GM23338 (cell line): ENCODE measurements at regions not wholly inside any gene's neighbourhood (a gene's known extent, or its start where the extent isn't known, plus 50 kb on each side); places are given as distances from the start of the nearest gene placed in this dataset.

ENCODE experiments used
- ATAC-seq: fragments of 200-7000 bp; cut with Tn5 transposase; 3 replicates; pipeline ENCODE4 v1.9.1; 2020
- DNase-seq: peaks from one replicate; pipeline ENCODE4 v3.0.0-alpha.2; 2015; ENCODE audit warnings: low spot score
- H2AFZ ChIP-seq: fragments of 200-600 bp; sonication (generic); 2 replicates; pipeline ENCODE4 v1.8.0; 2016; ENCODE audit warnings: antibody characterized with exemption, mild to moderate bottlenecking, moderate library complexity
- H3F3A ChIP-seq: fragments of 200-600 bp; sonication (generic); replicated peaks from 2 replicates; pipeline ENCODE4 v1.8.0; 2017; ENCODE audit warnings: antibody characterized with exemption, mixed run types, low read depth
- H3K27ac ChIP-seq: fragments of 200-600 bp; sonication (generic); 2 replicates; pipeline ENCODE4 v1.6.1; 2016; ENCODE audit warnings: low read depth
- H3K27me3 ChIP-seq: fragments of 200-600 bp; sonication (generic); 2 replicates; pipeline ENCODE4 v1.8.0; 2016; ENCODE audit warnings: mild to moderate bottlenecking, mixed run types, moderate library complexity; ENCODE audit not compliant: insufficient read depth
- H3K36me3 ChIP-seq: fragments of 200-600 bp; sonication (generic); 2 replicates; pipeline ENCODE4 v1.8.0; 2016; ENCODE audit warnings: mild to moderate bottlenecking; ENCODE audit not compliant: insufficient read depth
- H3K4me1 ChIP-seq: fragments of 200-600 bp; sonication (generic); 2 replicates; pipeline ENCODE4 v1.8.0; 2016; ENCODE audit warnings: mild to moderate bottlenecking, moderate library complexity; ENCODE audit not compliant: insufficient read depth
- H3K4me2 ChIP-seq: fragments of 200-600 bp; sonication (generic); 2 replicates; pipeline ENCODE4 v1.7.1; 2017; ENCODE audit warnings: mixed run types
- H3K4me3 ChIP-seq: fragments of 200-600 bp; sonication (generic); 2 replicates; pipeline ENCODE4 v1.6.1; 2016; ENCODE audit warnings: mixed run types
- H3K79me2 ChIP-seq: fragments of 200-600 bp; sonication (generic); replicated peaks from 2 replicates; pipeline ENCODE4 v1.8.0; 2017; ENCODE audit warnings: mild to moderate bottlenecking; ENCODE audit not compliant: insufficient read depth
- H3K9me2 ChIP-seq: fragments of 200-600 bp; sonication (generic); 2 replicates; pipeline ENCODE4 v1.8.0; 2017; ENCODE audit not compliant: insufficient read depth
- H4K20me1 ChIP-seq: fragments of 200-600 bp; sonication (generic); replicated peaks from 2 replicates; pipeline ENCODE4 v1.8.0; 2017; ENCODE audit warnings: mild to moderate bottlenecking; ENCODE audit not compliant: insufficient read depth
- H3K27ac Mint-ChIP-seq: 2 replicates; pipeline ENCODE4 v1.8.0; 2020; ENCODE audit warnings: inconsistent platforms, mild to moderate bottlenecking, moderate library complexity, mixed read lengths
- H3K27me3 Mint-ChIP-seq: 3 replicates; pipeline ENCODE4 v1.8.0; 2022; ENCODE audit warnings: low read depth, mild to moderate bottlenecking, moderate library complexity, mixed read lengths, inconsistent platforms; ENCODE audit not compliant: insufficient read depth, poor library complexity
- H3K36me3 Mint-ChIP-seq: 3 replicates; pipeline ENCODE4 v1.8.0; 2021; ENCODE audit warnings: low read depth, mild to moderate bottlenecking, inconsistent platforms, moderate library complexity, mixed read lengths
- H3K4me1 Mint-ChIP-seq: 3 replicates; pipeline ENCODE4 v1.8.0; 2020; ENCODE audit warnings: mild to moderate bottlenecking, inconsistent platforms, mixed read lengths
- H3K4me3 Mint-ChIP-seq: 3 replicates; pipeline ENCODE4 v1.8.0; 2021; ENCODE audit warnings: moderate library complexity, mild to moderate bottlenecking, inconsistent platforms, mixed read lengths
- H3K9me3 Mint-ChIP-seq: 3 replicates; pipeline ENCODE4 v1.8.0; 2020; ENCODE audit warnings: moderate library complexity, mild to moderate bottlenecking, inconsistent platforms, mixed read lengths
- CREB1 ChIP-seq: fragments of 250-450 bp; sonication (Bioruptor Pico); IDR thresholded peaks from 2 replicates; pipeline ENCODE4 v1.5.0; 2020; ENCODE audit warnings: low read depth, mild to moderate bottlenecking, moderate library complexity
- EZH2 ChIP-seq: fragments of 200-600 bp; sonication (generic); IDR thresholded peaks from one replicate; pipeline ENCODE4 v1.8.0; 2017; ENCODE audit warnings: antibody characterized with exemption, mild to moderate bottlenecking, low read depth; ENCODE audit not compliant: unreplicated experiment
- EZH2phosphoT487 ChIP-seq: fragments of 200-600 bp; sonication (generic); IDR thresholded peaks from one replicate; pipeline ENCODE4 v1.8.1; 2018; ENCODE audit warnings: antibody characterized with exemption; ENCODE audit not compliant: unreplicated experiment
- JUNB ChIP-seq: IDR thresholded peaks from one replicate; pipeline ENCODE4 v1.6.1; 2016; ENCODE audit warnings: antibody characterized with exemption; ENCODE audit not compliant: unreplicated experiment
- NANOG ChIP-seq: IDR thresholded peaks from 2 replicates; pipeline ENCODE4 v1.6.1; 2016; ENCODE audit warnings: antibody characterized with exemption, borderline replicate concordance
- POLR2AphosphoS5 ChIP-seq: IDR thresholded peaks from 2 replicates; pipeline ENCODE4 v1.6.1; 2016; ENCODE audit warnings: antibody characterized with exemption, low read depth
- STAT1 ChIP-seq: IDR thresholded peaks from one replicate; pipeline ENCODE4 v1.6.1; 2016; ENCODE audit warnings: antibody characterized with exemption; ENCODE audit not compliant: unreplicated experiment
- ZNF114 ChIP-seq: fragments of 250-450 bp; sonication (Bioruptor Pico); IDR thresholded peaks from 2 replicates; pipeline ENCODE4 v1.5.0; 2020; ENCODE audit warnings: mild to moderate bottlenecking, moderate library complexity
- ZNF331 ChIP-seq: fragments of 250-450 bp; sonication (Bioruptor Pico); IDR thresholded peaks from 2 replicates; pipeline ENCODE4 v1.5.0; 2020; ENCODE audit warnings: low read depth, mild to moderate bottlenecking, moderate library complexity
- TF ChIP-seq, protein P1 (sequence below): IDR thresholded peaks from one replicate; pipeline ENCODE4 v1.6.1; 2018; ENCODE audit warnings: antibody characterized with exemption; ENCODE audit not compliant: unreplicated experiment
- TF ChIP-seq, protein P2 (sequence below), 2 experiments: fragments of 200-600 bp in 1 of 2; sonication (generic) in 1 of 2; conservative IDR thresholded peaks; 2 replicates each; pipeline versions ENCODE4 v1.5.1 to v1.6.1; 2016 to 2017; ENCODE audit warnings: antibody characterized with exemption in 2 of 2, low read depth in 2 of 2, mild to moderate bottlenecking in 2 of 2, moderate library complexity in 1 of 2
- TF ChIP-seq, protein P3 (sequence below): fragments of 250-450 bp; sonication (Bioruptor Pico); IDR thresholded peaks from 2 replicates; pipeline ENCODE4 v1.5.0; 2020; ENCODE audit warnings: mild to moderate bottlenecking, moderate library complexity
- TF ChIP-seq, protein P4 (sequence below): IDR thresholded peaks from 2 replicates; pipeline ENCODE4 v1.6.1; 2016; ENCODE audit warnings: antibody characterized with exemption

DNA sequence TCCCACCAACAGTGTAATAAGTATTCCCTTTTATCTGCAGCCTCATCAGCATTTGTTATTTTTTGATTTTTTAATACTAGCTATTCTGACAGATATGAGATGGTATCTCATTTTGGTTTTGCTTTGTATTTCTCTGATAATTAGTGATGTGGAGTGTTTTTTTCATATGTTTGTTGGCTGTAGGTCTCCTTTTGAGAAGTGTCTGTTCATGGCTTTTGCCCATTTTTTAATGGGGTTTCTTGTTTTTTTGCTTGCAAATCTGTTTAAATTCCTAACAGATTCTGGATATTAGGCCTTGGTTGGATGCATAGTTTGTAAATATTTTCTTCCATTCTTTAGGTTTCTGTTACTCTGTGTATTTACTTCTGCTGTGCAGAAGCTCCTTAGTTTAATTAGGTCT lies 445.4 kb upstream of the DAB2 start:
- no peaks in the 10 kb centered on the region for H3K9me2 ChIP-seq
- Mint-ChIP-seq H3K27me3 (no peaks in the 10 kb centered on the region), H3K27ac (no peak overlapping the region), H3K4me3 (no peak overlapping the region), H3K4me1 (no peaks in the 10 kb centered on the region), H3K36me3 (peaks cover 8% of the 10 kb centered on the region; the same call in 2 of the 3 replicates), H3K9me3 (peaks cover 15% of the 10 kb centered on the region; the same call in 2 of the 3 replicates)
- no peaks in the 10 kb centered on the region for H3K27me3 ChIP-seq
- TF ChIP-seq EZH2phosphoT487 (no peak), NANOG (no peak), JUNB (no peak), CREB1 (CRISPR knock-in tag) (no peak), EZH2 (no peak), ZNF114 (CRISPR knock-in tag) (no peak), ZNF331 (no peak), POLR2AphosphoS5 (no peak), STAT1 (no peak)
- TF ChIP-seq, protein P1, sequence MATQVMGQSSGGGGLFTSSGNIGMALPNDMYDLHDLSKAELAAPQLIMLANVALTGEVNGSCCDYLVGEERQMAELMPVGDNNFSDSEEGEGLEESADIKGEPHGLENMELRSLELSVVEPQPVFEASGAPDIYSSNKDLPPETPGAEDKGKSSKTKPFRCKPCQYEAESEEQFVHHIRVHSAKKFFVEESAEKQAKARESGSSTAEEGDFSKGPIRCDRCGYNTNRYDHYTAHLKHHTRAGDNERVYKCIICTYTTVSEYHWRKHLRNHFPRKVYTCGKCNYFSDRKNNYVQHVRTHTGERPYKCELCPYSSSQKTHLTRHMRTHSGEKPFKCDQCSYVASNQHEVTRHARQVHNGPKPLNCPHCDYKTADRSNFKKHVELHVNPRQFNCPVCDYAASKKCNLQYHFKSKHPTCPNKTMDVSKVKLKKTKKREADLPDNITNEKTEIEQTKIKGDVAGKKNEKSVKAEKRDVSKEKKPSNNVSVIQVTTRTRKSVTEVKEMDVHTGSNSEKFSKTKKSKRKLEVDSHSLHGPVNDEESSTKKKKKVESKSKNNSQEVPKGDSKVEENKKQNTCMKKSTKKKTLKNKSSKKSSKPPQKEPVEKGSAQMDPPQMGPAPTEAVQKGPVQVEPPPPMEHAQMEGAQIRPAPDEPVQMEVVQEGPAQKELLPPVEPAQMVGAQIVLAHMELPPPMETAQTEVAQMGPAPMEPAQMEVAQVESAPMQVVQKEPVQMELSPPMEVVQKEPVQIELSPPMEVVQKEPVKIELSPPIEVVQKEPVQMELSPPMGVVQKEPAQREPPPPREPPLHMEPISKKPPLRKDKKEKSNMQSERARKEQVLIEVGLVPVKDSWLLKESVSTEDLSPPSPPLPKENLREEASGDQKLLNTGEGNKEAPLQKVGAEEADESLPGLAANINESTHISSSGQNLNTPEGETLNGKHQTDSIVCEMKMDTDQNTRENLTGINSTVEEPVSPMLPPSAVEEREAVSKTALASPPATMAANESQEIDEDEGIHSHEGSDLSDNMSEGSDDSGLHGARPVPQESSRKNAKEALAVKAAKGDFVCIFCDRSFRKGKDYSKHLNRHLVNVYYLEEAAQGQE: no peak
- TF ChIP-seq, protein P2, sequence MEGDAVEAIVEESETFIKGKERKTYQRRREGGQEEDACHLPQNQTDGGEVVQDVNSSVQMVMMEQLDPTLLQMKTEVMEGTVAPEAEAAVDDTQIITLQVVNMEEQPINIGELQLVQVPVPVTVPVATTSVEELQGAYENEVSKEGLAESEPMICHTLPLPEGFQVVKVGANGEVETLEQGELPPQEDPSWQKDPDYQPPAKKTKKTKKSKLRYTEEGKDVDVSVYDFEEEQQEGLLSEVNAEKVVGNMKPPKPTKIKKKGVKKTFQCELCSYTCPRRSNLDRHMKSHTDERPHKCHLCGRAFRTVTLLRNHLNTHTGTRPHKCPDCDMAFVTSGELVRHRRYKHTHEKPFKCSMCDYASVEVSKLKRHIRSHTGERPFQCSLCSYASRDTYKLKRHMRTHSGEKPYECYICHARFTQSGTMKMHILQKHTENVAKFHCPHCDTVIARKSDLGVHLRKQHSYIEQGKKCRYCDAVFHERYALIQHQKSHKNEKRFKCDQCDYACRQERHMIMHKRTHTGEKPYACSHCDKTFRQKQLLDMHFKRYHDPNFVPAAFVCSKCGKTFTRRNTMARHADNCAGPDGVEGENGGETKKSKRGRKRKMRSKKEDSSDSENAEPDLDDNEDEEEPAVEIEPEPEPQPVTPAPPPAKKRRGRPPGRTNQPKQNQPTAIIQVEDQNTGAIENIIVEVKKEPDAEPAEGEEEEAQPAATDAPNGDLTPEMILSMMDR (conservative IDR thresholded peaks at IDR 0.05; ENCODE audit: low read depth in 2 of 2): no peak
- TF ChIP-seq, protein P3, sequence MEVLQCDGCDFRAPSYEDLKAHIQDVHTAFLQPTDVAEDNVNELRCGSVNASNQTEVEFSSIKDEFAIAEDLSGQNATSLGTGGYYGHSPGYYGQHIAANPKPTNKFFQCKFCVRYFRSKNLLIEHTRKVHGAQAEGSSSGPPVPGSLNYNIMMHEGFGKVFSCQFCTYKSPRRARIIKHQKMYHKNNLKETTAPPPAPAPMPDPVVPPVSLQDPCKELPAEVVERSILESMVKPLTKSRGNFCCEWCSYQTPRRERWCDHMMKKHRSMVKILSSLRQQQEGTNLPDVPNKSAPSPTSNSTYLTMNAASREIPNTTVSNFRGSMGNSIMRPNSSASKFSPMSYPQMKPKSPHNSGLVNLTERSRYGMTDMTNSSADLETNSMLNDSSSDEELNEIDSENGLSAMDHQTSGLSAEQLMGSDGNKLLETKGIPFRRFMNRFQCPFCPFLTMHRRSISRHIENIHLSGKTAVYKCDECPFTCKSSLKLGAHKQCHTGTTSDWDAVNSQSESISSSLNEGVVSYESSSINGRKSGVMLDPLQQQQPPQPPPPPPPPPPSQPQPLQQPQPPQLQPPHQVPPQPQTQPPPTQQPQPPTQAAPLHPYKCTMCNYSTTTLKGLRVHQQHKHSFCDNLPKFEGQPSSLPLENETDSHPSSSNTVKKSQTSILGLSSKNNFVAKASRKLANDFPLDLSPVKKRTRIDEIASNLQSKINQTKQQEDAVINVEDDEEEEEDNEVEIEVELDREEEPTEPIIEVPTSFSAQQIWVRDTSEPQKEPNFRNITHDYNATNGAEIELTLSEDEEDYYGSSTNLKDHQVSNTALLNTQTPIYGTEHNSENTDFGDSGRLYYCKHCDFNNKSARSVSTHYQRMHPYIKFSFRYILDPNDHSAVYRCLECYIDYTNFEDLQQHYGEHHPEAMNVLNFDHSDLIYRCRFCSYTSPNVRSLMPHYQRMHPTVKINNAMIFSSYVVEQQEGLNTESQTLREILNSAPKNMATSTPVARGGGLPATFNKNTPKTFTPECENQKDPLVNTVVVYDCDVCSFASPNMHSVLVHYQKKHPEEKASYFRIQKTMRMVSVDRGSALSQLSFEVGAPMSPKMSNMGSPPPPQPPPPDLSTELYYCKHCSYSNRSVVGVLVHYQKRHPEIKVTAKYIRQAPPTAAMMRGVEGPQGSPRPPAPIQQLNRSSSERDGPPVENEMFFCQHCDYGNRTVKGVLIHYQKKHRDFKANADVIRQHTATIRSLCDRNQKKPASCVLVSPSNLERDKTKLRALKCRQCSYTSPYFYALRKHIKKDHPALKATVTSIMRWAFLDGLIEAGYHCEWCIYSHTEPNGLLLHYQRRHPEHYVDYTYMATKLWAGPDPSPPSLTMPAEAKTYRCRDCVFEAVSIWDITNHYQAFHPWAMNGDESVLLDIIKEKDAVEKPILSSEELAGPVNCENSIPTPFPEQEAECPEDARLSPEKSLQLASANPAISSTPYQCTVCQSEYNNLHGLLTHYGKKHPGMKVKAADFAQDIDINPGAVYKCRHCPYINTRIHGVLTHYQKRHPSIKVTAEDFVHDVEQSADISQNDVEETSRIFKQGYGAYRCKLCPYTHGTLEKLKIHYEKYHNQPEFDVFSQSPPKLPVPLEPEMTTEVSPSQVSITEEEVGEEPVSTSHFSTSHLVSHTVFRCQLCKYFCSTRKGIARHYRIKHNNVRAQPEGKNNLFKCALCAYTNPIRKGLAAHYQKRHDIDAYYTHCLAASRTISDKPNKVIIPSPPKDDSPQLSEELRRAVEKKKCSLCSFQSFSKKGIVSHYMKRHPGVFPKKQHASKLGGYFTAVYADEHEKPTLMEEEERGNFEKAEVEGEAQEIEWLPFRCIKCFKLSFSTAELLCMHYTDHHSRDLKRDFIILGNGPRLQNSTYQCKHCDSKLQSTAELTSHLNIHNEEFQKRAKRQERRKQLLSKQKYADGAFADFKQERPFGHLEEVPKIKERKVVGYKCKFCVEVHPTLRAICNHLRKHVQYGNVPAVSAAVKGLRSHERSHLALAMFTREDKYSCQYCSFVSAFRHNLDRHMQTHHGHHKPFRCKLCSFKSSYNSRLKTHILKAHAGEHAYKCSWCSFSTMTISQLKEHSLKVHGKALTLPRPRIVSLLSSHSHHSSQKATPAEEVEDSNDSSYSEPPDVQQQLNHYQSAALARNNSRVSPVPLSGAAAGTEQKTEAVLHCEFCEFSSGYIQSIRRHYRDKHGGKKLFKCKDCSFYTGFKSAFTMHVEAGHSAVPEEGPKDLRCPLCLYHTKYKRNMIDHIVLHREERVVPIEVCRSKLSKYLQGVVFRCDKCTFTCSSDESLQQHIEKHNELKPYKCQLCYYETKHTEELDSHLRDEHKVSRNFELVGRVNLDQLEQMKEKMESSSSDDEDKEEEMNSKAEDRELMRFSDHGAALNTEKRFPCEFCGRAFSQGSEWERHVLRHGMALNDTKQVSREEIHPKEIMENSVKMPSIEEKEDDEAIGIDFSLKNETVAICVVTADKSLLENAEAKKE (CRISPR knock-in tag): no peak
- TF ChIP-seq, protein P4, sequence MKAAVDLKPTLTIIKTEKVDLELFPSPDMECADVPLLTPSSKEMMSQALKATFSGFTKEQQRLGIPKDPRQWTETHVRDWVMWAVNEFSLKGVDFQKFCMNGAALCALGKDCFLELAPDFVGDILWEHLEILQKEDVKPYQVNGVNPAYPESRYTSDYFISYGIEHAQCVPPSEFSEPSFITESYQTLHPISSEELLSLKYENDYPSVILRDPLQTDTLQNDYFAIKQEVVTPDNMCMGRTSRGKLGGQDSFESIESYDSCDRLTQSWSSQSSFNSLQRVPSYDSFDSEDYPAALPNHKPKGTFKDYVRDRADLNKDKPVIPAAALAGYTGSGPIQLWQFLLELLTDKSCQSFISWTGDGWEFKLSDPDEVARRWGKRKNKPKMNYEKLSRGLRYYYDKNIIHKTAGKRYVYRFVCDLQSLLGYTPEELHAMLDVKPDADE: no peak
- no peak for DNase-seq
- H4K20me1 ChIP-seq: no peaks in the 10 kb centered on the region
- no peak overlapping the region for H3K27ac ChIP-seq
- no peaks in the 10 kb centered on the region for H3K79me2 ChIP-seq
- H3K4me3 ChIP-seq: no peak overlapping the region
- no peaks in the 10 kb centered on the region for H3K4me1 ChIP-seq
- H3K36me3 ChIP-seq: no peaks in the 10 kb centered on the region
- ATAC-seq: no peak
- no peak overlapping the region for H3K4me2 ChIP-seq
- no peak overlapping the region for H2AFZ ChIP-seq
- no peaks in the 10 kb centered on the region for H3F3A ChIP-seq
